Activated CD4-positive, alpha-beta memory T cell treated with anti-CD3 and anti-CD28 coated beads for 36 hours (primary cell): ENCODE measurements at regions not wholly inside any gene's neighbourhood (a gene's known extent, or its start where the extent isn't known, plus 50 kb on each side); places are given as distances from the start of the nearest gene placed in this dataset.
"Not testable (repeated sequence)": the region's sequence is repeated elsewhere in the genome, so short reads cannot be mapped to it uniquely, and the experiment has no call there.

Experiments used
- CTCF ChIA-PET: fragments of 350-600 bp; sonication (Branson Sonifier 250); formaldehyde crosslinking; loops from one replicate; lab custom pipeline; 2021; ENCODE audit warnings: antibody characterized with exemption, inconsistent platforms; lab: Charles Lee
- POLR2A ChIA-PET: fragments of 350-600 bp; sonication (Branson Sonifier 250); formaldehyde crosslinking; loops from one replicate; lab custom pipeline; 2021; ENCODE audit warnings: antibody characterized with exemption; lab: Charles Lee
- DNase-seq: peaks from one replicate; pipeline ENCODE4 v3.0.0-alpha.2; 2020
- H3K27ac Mint-ChIP-seq: one replicate; pipeline ENCODE4 v1.8.0; 2021; ENCODE audit warnings: mixed read lengths
- H3K27me3 Mint-ChIP-seq: one replicate; pipeline ENCODE4 v1.8.0; 2021; ENCODE audit warnings: mixed read lengths
- H3K36me3 Mint-ChIP-seq: one replicate; pipeline ENCODE4 v1.8.0; 2021; ENCODE audit warnings: mixed read lengths
- H3K4me1 Mint-ChIP-seq: one replicate; pipeline ENCODE4 v1.8.0; 2021; ENCODE audit warnings: low read depth, mixed read lengths
- H3K4me3 Mint-ChIP-seq: one replicate; pipeline ENCODE4 v1.8.0; 2021; ENCODE audit warnings: mild to moderate bottlenecking, mixed read lengths
- H3K9me3 Mint-ChIP-seq: one replicate; pipeline ENCODE4 v1.8.0; 2021; ENCODE audit warnings: mixed read lengths
- intact Hi-C: fragments of 100-400 bp; cut with micrococcal nuclease; formaldehyde crosslinking; loops from one replicate; pipeline ENCODE4 v1.15.1; 2023

DNA sequence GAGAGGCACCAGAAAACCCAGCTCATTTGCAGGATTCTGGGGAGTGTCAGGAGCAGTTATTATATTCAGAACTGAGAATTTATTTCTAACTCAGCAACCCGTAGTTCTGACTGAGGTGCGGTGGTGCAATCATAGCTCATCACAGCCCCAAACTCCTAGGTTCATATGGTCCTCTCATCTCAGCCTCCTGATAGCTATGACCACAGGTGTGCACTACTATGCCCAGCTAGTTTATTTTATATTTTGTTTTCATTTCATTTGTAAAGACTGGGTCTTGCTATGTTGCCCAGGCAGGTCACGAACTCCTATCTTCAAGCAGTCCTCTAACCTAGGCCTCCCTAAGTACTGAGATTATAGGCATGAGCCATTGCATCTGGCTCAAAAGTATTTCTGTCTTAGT lies 4819.8 kb upstream of the OR11H1 start:
- H3K27ac Mint-ChIP-seq, DNase-seq, H3K27me3 Mint-ChIP-seq, H3K36me3 Mint-ChIP-seq, intact Hi-C loops, H3K4me3 Mint-ChIP-seq, H3K4me1 Mint-ChIP-seq, POLR2A ChIA-PET, CTCF ChIA-PET: not testable (repeated sequence)
- peaks cover 11% of the 10 kb centered on the region for H3K9me3 Mint-ChIP-seq

DNA sequence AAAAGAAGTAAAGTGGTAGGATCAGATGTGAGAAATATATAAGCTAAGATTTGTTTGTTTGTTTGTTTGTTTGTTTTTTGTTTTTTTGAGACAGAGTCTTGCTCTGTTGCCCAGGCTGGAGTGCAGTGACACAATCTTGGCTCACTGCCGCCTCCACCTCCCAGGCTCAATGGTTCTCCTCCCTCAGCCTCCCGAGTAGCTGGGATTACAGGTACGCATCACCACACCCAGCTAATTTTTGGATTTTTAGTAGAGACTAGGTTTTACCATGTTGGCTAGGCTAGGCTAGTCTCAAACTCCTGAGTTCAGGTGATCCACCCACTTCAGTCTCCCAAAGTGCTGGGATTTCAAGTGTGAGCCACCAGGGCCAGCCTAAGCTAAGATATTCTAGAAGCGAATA lies 4817.1 kb upstream of the OR11H1 start:
- CTCF ChIA-PET, DNase-seq, POLR2A ChIA-PET, H3K4me3 Mint-ChIP-seq, H3K27me3 Mint-ChIP-seq, H3K36me3 Mint-ChIP-seq, intact Hi-C loops, H3K4me1 Mint-ChIP-seq, H3K27ac Mint-ChIP-seq: not testable (repeated sequence)
- H3K9me3 Mint-ChIP-seq = peaks cover 32% of the 10 kb centered on the region

DNA sequence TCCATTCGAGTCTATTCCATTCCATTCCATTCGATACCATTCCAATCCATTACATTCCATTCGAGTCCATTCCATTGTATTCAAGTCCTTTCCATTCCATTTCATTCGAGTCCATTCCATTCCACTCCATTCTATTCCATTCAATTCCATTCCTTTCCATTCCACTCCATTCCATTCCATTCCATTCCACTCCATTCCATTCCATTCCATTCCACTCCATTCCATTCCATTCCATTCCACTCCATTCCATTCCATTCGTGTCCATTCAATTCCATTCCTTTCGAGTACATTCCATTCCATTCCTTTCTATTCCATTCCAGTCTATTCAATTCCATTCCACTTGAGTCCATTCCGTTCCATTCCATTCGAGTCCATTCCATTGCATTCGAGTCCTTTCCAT lies 4805.2 kb upstream of the OR11H1 start:
- DNase-seq, H3K27ac Mint-ChIP-seq, H3K4me3 Mint-ChIP-seq, H3K4me1 Mint-ChIP-seq, intact Hi-C loops, CTCF ChIA-PET, H3K27me3 Mint-ChIP-seq, POLR2A ChIA-PET: not testable (repeated sequence)
- Mint-ChIP-seq H3K36me3 (peaks cover 43% of the 10 kb centered on the region), H3K9me3 (peaks cover 95% of the 10 kb centered on the region)

DNA sequence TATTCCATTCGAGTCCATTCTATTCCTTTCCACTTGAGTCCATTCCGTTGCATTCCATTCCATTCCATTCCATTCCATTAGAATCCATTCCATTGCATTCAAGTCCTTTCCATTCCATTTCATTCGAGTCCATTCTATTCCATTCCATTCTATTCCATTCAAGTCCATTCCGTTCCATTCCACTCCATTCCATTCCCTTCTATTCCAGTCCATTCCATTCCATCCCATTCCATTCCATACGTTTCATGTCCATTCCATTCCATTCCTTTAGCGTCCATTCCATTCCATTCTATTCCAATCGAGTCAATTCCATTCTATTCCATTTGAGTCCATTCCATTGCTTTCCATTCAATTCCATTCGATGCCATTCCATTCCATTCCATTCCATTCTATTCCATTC lies 4804.0 kb upstream of the OR11H1 start:
- CTCF ChIA-PET, DNase-seq, POLR2A ChIA-PET, H3K27ac Mint-ChIP-seq, H3K4me3 Mint-ChIP-seq, H3K4me1 Mint-ChIP-seq, intact Hi-C loops, H3K27me3 Mint-ChIP-seq: not testable (repeated sequence)
- Mint-ChIP-seq H3K9me3 (peaks cover 95% of the 10 kb centered on the region), H3K36me3 (peaks cover 52% of the 10 kb centered on the region)

DNA sequence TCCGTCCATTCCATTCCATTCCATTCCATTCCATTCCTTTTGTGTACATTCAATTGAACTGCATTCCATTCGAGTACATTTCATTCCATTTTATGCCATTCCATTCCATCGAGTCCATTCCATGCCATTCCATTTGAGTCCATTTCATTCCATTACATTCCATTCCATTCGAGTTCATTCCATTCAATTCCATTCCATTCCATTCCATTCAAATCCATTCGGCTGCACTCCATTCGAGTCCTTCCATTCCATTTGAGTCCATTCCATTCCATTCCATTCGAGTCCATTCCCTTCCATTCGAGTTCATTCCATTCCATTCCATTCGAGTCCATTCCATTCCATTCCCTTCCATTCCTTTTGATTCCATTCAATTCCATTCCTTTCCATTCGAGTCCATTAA lies 4800.6 kb upstream of the OR11H1 start:
- intact Hi-C loops = no loop called here
- H3K9me3 Mint-ChIP-seq = peaks cover 84% of the 10 kb centered on the region
- CTCF ChIA-PET = no interaction called here
- POLR2A ChIA-PET = no interaction called here
- H3K4me1 Mint-ChIP-seq = no peaks in the 10 kb centered on the region
- no peak for DNase-seq
- H3K4me3 Mint-ChIP-seq = no peak overlapping the region
- peaks cover 53% of the 10 kb centered on the region for H3K36me3 Mint-ChIP-seq
- no peak overlapping the region for H3K27ac Mint-ChIP-seq
- no peaks in the 10 kb centered on the region for H3K27me3 Mint-ChIP-seq

DNA sequence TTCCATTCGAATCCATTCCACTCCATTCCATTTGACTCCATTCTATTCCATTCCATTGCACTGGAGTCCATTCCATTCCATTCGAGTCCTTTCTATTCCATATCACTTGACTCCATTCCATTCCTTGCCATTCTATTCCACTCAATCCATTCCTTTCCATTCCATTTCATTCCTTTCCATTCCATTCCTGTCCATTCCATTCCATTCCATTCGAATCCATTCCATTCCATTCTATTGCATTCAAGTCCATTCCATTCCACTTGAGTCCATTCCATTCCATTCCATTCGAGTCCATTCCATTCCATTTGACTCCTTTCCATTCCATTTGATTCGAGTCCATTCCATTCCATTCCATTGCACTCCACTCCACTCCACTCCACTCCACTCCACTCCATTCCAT lies 4798.0 kb upstream of the OR11H1 start:
- H3K27me3 Mint-ChIP-seq, H3K4me3 Mint-ChIP-seq, CTCF ChIA-PET, H3K4me1 Mint-ChIP-seq, H3K27ac Mint-ChIP-seq, POLR2A ChIA-PET, DNase-seq, intact Hi-C loops: not testable (repeated sequence)
- peaks cover 41% of the 10 kb centered on the region for H3K36me3 Mint-ChIP-seq
- peaks cover 69% of the 10 kb centered on the region for H3K9me3 Mint-ChIP-seq

DNA sequence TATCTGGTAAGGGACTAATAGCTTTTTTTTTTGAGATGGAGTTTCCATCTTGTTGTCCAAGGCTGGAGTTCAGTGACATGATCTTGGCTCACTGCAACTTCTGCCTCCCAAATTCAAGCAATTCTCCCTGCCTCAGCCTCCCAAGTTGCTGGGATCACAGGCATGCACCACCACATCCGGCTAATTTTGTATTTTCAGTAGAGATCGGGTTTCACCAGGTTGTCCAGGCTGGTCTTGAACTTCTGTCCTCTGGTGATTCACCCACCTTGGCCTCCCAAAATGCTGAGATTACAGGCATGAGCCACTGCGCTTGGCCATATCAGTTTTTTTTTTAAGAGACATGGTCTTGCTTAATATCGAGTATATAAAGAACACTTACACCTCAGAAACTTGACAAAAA lies 4797.3 kb upstream of the OR11H1 start:
- POLR2A ChIA-PET, CTCF ChIA-PET, H3K27me3 Mint-ChIP-seq, H3K4me3 Mint-ChIP-seq, H3K4me1 Mint-ChIP-seq, DNase-seq, intact Hi-C loops, H3K27ac Mint-ChIP-seq: not testable (repeated sequence)
- Mint-ChIP-seq H3K9me3 (peaks cover 65% of the 10 kb centered on the region), H3K36me3 (peaks cover 40% of the 10 kb centered on the region)

DNA sequence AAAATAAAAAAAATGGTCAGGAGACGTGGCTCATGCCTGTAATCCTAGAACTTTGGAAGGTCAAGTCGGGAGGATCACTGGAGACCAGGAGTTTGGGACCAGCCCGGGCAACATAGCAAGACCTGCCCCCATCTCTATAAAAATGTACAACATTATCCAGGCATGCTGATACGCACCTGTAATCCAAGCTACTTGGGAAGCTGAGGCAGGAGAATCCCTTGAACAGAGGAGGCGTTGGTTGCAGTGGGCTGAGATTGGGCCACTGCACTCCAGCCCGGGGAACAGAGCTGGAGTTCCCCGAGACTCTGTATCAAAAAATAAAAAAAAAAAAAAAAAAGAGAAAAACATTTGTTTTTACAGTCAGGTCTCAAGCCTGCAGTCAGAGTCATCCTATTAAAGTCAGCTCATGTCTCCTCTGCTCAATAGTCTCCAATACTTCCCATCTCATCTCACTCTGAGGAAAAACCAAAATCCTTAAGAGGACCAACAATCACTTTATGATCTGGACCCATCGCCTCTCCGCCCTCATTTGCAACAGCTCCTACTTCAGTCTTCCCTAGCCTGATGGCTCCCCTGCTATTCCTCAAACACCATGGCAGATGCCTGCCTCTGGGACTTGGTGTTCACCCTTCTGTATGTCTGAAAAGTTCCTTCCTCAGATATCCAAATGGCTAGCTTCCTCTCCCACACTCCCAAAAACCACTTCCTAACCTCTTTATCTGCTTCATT lies 4796.6 kb upstream of the OR11H1 start:
- DNase-seq, H3K4me3 Mint-ChIP-seq, H3K27ac Mint-ChIP-seq, CTCF ChIA-PET, intact Hi-C loops, H3K4me1 Mint-ChIP-seq, H3K27me3 Mint-ChIP-seq, POLR2A ChIA-PET: not testable (repeated sequence)
- Mint-ChIP-seq H3K36me3 (peaks cover 40% of the 10 kb centered on the region), H3K9me3 (peaks cover 60% of the 10 kb centered on the region)

DNA sequence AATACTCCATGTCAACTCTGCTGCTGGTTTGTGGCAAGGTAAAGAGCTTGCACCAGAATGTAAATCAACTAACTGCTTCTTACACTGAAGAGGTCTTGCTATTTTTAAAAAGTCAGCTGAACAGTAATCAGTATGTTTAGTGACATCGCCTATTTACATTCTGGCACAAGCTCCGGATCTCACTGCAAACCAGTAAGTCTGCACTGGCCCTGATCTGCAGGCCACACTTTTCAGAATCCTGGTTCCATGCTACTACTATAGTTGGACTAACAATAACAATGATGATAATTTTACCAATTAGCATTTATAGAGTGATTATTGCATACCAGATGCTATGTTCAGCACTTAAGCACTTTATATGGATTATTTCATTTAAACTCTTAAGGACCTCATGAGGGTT lies 4792.9 kb upstream of the OR11H1 start:
- H3K27me3 Mint-ChIP-seq, CTCF ChIA-PET, H3K4me1 Mint-ChIP-seq, H3K4me3 Mint-ChIP-seq, POLR2A ChIA-PET, DNase-seq, H3K27ac Mint-ChIP-seq, H3K36me3 Mint-ChIP-seq, intact Hi-C loops: not testable (repeated sequence)
- peaks cover 47% of the 10 kb centered on the region for H3K9me3 Mint-ChIP-seq

DNA sequence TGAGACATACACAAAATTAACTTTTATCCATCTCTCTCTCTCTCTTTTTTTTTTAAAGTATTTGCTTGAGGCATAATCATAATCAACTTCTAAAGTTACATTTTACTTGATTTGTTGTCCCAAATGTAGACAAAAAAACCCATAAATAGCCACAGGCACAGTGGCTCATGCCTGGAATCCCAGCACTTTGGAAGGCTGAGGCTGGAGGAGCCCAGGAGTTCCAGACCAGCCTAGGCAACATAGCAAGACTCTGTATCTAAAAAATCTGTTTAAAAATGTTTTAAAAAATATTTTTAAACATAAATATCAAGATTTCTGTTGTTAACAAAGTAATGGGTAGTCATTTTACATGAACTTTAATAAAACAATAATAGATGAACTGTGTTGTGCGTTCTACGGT lies 4791.1 kb upstream of the OR11H1 start:
- H3K9me3 Mint-ChIP-seq = peaks cover 47% of the 10 kb centered on the region
- POLR2A ChIA-PET = not testable (repeated sequence)

DNA sequence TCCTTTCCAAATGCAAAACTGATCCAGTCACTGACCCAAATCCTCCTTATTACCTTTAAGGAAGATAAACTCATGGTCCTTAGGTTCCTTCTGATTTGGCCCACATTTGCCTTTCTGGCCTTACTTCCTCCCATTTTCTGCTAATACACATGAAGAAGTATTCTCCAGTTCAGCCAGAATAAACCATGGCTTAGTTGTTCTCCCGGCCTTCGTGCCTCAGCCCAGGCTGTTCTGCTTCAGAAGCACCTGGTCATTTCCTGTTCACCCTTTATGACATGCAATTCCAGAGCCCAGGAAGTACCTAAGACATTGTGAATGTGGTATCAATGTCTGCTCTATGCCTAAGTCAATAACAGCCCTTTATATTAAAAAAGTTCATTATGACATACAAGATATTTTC lies 4790.1 kb upstream of the OR11H1 start:
- H3K27ac Mint-ChIP-seq, H3K4me3 Mint-ChIP-seq, POLR2A ChIA-PET, intact Hi-C loops, CTCF ChIA-PET, H3K36me3 Mint-ChIP-seq, H3K4me1 Mint-ChIP-seq, DNase-seq, H3K27me3 Mint-ChIP-seq: not testable (repeated sequence)
- H3K9me3 Mint-ChIP-seq = peaks cover 47% of the 10 kb centered on the region

More for the DNA sequence above, 4791.1 kb upstream of the OR11H1 start:
- DNase-seq, intact Hi-C loops, CTCF ChIA-PET, H3K4me1 Mint-ChIP-seq, H3K4me3 Mint-ChIP-seq, H3K36me3 Mint-ChIP-seq, H3K27me3 Mint-ChIP-seq, H3K27ac Mint-ChIP-seq: not testable (repeated sequence)

DNA sequence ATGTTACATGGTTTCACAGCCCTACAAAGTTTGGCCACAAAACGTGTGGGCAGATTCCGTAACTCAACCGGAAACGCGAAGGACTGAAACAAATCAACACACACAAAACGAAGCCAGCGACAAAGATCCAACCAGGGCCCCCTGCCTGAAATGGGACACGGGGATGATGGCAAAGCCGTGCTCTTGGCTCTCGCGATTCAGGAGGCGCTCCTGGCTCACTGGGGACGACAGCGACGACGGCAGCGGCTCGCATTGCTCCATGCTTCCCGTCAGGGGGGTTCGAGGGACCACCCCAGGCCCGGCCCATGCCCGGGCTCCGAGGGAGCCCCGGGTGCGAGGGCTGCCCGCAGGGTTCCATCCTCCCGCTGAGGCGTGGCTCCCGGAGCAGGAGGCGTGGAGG lies 4786.8 kb upstream of the OR11H1 start:
- H3K27me3 Mint-ChIP-seq = no peaks in the 10 kb centered on the region
- H3K36me3 Mint-ChIP-seq = peaks cover 10% of the 10 kb centered on the region
- peaks cover 53% of the 10 kb centered on the region for H3K9me3 Mint-ChIP-seq
- POLR2A ChIA-PET = no interaction called here
- CTCF ChIA-PET = no interaction called here
- H3K4me1 Mint-ChIP-seq = no peaks in the 10 kb centered on the region
- intact Hi-C loops = no loop called here
- DNase-seq = no peak
- no peak overlapping the region for H3K4me3 Mint-ChIP-seq
- no peak overlapping the region for H3K27ac Mint-ChIP-seq
